COR-L47 (cell line): ENCODE measurements at regions not wholly inside any gene's neighbourhood (a gene's known extent, or its start where the extent isn't known, plus 50 kb on each side); places are given as distances from the start of the nearest gene placed in this dataset.

Experiments used
- DNase-seq: peaks from one replicate; lab custom pipeline; 2025; lab: John Stamatoyannopoulos, UW

DNA sequence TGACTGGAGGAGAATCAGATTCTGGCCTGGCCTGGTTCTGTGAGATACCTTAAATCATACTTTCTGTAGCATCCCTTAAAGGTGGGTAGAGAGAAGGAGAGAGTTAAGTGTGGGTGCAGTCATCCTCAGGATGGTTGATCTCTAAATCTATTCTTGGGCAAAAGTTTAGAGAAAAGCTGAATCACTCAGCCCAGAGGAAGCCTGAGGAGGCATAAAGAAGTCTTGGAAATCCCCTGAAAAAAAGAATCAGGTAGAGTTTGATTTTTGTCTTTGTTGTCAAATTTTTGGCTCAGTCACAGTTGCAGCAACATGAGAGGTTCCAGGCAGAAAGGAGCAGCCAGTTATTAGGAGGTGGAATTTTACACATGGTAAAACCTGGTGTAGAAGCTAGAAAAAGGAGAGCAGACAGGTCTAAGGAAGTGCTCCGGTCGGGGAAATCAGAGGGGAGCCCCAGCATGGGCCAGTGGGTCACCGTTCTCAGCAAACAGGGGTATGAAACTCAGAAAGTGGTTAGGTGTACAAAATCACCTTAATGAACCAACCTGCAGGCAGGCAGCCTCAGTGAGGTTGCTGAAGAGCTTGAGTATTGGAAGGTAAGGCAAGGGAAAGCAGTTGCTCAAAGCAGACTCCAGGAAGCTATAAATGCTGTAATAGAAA is 116.2 kb upstream of the CNTLN start:
- DNase-seq: no peak

DNA sequence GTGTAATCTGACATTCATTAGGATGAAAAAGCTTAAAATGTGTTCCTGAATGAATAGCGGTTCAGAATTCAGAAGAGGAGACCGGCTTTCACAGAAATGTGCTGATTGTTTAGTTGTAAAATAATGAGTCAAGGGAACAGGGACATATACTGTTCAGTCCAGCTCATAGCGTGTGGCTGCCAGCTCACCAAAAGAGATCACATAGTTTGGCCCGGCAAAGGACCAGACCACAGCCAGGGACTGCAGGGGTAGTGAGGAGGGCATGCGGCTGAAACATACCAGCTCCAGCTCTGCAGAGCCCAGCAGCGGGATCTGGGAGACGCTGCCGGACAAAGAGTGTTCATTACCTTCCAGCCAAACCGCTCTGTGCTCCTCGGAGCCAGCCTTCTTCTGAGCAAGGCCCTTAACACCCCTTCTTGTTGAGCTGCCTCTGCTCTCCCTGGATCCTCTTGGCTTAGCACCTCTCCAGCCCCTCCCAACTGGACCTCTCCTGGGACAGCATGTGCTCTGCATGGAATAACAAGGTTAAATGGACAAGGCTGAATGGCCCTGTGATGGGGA is 116.8 kb upstream of the CNTLN start:
- DNase-seq: no peak

DNA sequence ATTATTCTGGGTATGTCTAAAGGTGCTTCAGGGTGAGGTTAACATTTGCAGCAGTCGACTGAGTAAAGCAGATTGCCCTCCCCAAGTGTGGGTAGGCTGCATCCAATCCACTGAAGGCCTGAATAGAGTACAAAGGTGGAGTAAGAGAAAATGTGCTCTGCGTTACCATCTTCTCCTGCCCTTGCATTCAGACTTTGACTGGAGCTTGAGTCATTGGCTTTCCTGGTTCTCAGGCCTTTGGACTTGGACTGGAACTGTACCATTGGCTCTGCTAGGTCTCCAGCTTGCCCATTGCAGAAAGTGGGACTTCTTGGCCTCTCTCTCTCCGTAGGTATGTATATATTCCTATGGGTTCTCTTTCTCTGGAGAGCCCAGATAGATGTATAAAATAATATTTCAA is 120.9 kb upstream of the CNTLN start:
- no peak for DNase-seq

DNA sequence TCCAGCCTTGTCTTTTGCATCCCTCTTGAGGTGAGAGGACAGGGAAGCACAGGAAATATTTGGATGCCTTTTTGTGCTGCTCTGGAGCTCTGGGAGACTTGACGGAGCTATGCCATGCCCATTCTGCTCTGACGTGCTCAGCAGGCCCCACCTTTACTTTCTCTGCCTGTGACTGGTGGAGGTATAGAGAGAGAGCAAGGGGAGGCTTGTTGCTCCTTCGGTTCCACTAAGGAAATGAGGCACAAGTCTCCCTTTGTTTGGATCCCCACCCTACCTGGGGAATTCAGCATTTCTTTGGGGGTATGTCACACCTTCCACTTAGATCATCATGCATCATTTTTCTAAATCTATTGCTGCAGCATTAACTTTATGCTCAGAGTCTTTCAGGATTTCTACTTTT is 121.8 kb upstream of the CNTLN start:
- no peak for DNase-seq

DNA sequence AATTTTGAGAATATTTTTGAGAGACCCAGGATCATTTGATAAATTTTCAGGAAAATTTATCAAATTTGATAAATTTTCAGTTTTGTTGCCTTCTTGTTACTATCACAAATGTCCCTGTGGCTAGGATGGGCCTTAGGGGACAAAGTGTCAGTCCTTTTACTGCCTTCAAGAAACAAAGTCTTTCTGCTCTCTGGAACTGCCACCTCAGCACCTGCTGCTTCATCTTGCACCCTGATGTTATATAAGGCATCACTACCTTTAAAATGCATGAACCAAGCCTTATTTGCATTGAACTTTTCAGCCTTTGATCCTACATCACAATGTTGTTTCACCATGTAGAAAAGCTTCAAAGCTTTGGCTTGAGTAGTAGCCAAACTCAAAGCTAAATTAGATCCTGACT is 123.0 kb upstream of the CNTLN start:
- no peak for DNase-seq

DNA sequence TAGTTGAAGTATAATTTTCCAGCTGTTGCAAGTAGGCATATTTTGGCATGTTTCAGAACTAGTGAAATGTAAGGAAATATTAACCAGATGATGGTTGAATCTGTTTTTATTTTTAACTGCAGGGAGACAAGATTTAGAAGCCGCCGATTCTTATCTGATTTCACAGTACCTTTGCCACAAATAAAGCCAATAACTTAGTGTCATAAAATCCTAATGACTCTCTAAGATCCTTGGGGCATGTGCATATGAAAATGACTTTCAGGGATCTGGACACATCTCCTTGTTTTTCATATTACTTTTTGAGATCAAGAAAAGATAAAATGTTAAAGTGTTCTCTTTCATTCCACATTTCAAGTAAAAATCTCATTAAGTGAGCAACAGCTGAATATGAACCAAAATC is 125.8 kb upstream of the CNTLN start:
- DNase-seq: no peak

DNA sequence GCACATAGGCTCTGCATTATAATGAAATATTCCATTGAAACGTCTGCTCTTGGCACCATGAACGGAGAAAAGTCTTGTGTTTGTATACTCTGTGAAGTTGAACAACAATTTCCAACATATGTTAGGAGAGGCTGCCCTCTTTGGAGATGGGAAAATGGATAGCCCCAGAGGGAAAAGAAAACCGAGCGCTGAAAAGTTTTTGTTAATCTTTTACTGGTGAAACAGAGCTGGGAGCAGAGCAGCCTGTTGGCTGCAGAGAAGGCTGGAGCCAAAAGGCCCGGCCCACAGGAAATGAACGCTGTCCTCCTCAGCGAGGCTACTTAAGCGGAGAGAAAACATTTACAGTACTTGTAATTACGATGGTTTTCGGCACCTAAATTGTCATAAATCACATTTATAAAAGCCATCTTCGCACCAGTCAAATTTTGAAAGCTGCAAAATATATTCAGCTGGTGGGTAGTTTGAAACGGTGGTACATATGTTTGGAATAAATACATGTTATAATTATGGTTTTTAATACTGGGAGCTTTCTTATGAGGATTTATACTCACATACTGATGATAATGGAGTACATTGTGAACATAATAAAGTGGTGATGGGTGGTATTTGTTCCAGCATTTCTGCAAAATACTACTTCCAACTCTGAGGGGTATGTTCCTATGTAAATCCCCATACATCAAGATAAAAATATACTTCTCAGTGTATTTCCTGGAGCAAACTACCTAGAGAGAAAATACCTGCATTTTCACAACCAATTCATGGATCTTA is 129.6 kb upstream of the CNTLN start:
- DNase-seq: no peak

DNA sequence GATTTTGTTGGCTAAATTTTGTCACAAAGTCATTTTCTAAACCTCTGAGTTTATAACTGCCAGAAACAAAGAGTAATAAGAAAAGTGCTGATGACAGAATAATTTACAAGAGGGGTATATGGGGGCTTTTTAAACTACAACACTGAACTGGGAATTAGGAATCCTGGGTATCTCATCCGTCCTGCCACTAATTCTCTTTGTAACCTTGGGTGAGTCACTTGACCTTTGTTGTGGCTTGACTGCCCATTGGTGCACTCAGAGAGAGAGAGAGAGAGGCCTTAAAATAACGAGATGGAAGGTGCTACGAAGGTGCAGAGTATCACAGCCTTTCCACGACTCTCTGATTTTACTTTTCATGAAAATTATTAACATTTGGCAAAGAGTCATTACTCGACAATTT is 130.3 kb upstream of the CNTLN start:
- no peak for DNase-seq

DNA sequence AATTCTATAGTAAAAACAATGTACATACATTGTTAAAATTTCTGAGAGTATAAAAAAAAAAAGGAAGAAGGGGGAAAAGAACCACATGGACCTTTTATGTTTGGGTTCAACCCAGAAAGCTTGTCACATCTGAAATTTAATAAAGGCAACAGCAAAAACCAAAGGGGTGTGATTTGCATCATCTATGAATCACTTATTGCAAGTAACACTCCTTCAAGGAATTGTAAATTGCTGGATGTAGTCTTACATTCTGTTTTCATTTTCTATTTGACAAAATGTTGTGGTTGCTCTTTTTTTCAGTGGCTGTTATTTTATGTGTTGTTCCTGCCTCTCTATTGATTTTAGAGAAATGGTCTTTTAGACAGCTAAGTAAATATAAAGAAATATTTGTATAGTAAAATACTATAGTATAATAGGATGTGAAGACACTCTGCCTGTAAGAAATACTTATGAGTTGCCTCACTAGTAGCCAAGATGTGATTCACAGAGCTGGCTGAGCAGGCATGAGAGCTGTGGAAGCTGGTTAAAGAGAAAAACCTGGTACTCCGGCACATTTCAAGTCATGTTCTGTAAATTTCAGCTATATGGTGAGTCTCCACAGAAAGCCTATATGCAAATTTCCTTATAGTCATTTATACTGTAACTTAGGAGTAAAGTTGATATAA is 131.1 kb upstream of the CNTLN start:
- DNase-seq: no peak

DNA sequence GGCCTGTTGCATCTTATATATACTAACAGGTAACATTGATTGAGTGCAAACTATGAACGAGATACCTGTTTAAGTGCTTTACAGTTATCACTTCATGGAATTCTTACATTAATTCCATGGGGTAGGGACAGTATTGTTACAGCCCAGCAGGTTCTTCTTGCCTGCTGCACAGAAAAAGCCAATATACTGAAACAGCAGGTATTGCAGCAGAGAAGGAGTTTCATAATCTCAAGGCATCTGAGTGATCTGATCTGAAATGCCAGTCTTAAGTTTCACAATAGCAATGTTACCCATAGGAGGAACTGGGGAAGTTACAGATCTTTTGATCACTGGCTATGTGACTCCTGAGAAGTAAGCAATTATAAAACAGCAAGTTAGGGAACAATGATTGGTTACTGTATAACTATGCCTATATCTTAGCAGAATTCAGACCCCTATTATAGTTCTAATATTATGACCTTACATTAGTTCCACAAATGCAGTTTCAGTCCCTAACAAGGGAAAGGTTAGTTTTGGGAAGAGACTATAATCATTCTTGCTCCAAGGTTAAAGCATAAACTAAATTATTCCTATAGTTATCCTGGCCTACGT is 126.5 kb upstream of the BNC2 start:
- DNase-seq: no peak

DNA sequence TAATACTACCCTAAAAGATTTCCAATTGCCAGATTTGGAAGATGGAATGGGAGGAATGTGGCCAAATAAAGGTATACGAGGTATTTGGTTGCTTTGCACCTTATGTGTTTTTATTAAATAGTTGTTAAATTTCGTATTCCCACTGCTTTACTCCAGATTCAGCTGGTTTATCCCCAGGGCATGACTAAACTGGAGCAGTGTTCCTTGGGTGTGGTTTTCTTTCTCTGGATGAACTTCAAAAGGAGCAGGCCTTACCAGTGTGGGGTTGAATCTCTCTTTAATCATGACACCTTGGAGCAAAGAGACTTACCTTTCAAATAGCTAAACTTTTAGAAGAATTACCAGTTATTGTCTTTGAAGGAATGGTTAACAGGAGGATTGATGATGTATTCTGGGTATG is 121.7 kb upstream of the BNC2 start:
- DNase-seq: no peak

DNA sequence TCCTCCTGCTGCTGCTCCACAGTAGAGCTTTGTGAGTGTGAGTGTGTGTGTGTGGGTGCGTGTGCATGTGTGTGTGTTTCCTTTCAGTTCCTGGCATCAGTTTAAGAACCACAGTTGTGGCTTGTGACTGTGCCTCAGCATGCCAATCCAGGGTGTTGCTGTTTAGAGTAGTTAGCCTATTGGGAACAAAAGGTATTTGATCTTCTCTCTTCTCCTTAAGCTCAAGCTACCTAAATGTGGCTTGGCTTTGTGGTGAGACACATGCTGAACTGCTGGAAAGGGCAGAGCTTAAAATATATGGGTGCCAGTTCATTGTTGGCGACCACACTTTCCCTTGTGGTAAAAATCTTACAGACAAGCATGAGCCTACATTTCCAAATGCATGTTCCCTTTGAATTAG is 116.6 kb upstream of the BNC2 start:
- no peak for DNase-seq

DNA sequence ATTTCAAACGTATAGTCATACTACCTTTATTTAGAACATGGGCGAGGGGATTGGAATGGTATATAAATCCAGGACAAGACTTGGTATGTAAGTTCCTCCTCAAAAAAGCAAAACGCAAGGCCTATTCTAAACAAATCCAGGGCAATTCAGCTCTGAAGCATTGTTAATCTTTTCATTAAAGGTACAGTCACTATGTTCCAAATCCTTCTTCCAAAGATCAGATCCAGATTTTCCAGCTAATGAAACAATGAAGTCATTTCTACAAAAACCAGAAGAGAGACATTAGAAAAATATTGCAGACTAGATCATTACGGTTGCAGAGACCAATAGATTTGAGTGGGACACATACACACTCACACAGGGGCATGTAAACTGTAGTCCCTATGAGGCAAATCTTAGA is 116.1 kb upstream of the BNC2 start:
- DNase-seq: no peak

DNA sequence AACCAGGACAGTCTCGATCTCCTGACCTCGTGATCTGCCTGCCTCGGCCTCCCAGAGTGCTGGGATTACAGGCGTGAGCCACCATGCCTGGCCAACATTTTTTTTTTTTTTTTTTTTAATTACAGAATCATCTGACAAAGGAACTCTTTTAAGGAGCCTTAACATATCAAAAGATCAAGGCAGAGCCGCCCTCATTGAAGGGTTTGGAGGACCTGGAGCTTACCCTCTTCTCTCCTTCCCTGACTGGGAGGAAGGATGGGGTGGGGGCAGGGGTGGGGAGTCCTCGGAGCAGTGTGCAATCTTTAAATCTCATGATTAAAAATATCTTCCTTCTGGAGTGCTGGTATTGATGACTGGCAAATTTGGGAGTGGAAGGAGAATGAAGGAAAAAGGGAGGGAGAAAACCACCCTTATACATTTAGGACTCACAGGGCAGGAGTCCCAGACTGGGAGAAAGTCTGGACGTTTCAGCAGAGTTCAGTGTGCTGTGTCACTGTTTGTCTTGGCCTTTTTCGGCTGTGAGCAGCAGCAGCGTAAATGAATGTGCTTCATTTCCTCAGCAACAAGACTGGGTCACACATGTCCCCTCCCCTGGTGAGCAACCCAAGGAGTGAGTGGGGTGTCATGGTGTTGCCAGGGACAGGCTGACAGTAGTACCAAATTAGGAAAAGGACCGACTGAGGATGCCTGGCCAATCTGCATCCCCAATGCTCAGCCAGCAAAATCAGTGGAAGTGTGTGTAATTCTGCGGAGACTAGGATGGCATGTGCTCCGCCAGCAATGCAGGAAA is 115.3 kb upstream of the BNC2 start:
- no peak for DNase-seq

DNA sequence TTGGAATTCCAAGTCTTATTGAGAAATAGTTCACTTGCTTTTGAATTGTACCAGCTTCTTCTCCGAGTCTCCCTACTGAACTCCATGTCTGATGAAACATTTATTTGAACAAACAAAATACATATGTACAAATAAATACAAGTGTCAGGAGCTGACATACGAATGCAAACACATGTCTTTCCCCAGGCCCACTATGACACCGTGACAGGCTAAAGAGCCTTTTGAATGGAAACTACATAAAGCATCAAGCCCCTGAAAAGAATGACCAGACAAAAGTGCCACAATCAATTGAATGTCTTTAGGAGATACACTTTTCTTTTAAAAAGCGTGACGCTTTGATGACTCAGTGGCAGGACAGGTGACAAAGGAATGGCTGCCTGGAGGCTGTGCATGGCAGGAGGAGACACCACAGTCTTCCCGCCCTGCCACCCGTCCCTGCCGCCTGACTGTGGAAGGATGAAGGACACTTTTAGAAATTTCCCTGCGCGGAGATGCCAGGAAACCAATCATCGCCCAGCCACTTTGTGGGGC is 112.4 kb upstream of the BNC2 start:
- no peak for DNase-seq

DNA sequence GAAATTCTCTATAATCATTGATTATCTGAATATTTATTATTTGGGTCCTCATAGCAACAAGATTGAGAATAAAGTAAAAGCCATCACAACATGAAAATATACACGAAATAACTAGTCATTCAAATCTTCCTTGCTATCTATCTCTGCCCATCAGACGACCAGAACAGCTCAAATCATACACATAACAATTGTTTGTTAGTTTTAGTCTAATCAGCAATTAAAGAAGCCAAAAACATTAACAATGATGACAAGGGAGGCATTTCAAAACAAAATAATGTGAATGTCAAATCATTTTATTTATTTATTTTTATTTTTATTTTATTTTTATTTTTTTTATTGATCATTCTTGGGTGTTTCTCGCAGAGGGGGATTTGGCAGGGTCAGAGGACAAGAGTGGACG is 106.0 kb upstream of the BNC2 start:
- DNase-seq: no peak

DNA sequence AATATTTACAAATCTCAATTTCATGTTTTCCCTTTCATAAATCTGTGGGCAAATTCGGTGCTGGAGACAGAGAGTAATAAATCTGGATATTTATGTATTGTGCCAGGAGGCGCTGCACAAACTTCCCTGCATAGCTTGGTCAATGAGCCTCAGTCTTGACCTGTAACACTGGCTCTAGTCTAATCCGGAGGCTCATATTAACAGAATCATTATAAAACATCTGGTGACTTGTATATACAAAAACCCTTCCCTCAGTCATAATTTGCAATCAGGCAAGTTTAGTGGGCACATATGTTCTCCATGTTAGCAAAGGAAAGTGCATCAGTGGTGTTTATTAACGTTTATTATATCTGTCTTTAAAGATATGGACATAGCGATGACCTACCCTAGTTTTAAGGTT is 104.0 kb upstream of the BNC2 start:
- DNase-seq: no peak

DNA sequence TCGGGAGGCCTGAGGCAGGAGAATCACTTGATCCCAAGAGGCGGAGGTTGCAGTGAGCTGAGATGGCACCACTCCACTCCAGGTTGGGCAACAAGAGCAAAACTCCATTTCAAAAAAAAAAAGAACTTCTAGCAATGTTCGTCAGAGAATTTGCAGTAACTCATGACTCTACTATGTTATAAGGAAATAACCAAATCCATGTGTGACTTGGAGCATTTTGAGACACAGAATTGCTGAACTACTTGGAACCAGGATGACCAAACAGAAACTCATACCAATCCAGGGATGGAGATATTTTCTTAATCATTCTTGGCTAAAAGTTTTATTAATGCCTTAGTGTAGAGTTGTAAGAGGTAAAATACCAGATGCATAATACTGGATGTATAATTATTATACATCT is 99.9 kb upstream of the BNC2 start:
- DNase-seq: no peak

DNA sequence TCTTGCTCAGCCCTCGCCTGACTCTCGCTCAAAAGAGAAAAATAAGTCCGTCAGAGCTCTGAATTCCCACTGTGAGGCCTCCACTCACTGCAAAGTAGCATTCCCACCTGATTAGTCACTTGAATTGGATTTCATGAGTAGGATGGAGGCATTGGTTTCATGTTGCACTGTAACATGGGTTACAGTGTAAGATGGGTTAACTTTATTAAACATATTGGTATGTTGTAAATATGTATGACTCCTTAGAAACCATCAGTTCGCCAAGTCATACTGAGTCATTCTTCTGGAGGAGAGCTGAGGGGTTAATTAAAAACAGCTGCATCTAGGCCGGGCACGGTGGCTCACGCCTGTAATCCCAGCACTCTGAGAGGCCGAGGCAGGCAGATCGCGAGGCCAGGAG is 93.8 kb upstream of the BNC2 start:
- no peak for DNase-seq

DNA sequence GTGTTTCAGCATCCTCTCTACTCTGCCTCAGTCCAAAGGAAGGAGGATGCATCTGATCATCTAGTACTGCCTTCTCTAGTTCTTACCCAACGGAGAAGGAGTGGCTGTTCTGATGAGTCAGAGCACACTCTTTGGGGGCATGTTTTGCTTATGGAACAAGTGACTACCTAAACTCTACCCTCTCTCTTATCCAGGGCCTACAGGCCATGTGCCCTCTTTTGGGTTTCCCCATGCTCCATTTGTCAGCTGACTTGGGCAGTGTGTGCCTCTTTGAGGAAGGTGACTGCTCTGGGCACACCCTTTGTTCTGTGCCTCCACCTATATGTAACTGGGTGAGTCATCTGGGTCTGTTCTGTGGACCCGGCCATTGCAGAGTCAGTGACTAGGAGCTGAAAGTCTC is 89.6 kb upstream of the BNC2 start:
- DNase-seq: no peak

DNA sequence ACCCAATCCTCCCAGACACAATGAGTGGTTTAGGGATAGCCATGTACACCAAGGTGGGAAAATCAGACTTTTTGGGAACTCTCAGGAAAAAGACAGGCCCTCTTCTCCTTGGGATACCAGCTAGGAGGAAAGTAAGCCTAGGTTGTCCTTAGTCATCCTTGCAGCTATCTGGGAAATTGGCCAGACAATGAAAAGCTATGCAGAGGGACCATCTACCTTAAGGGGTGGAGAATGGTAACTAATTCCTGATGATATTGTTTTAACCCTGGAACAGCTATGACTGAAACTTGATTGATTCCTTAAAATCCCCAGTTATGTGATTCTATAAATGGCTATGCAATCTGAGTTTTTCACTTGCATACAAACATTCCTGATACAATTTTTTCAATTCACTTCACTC is 88.9 kb upstream of the BNC2 start:
- DNase-seq: no peak

DNA sequence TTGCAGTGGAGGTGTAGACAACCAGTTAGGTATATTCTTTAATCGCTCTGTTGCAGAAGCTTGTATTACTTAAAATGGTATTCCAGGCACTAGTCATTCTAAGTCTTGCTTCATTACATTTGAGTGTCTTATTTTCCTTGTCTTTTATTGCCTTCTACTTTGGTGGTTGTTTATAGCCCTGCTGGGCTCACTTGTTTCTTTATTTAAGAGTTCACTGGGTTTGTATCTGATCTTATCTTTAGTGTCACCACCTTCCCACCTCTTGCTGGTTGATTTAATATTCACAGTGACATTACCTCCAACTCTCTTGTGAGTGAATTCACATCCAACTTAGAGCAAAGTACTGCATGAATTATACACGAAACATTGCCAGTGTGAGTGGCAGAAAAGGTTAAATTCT is 83.6 kb upstream of the BNC2 start:
- no peak for DNase-seq
